HL-60 (cell line): ENCODE measurements at regions not wholly inside any gene's neighbourhood (a gene's known extent, or its start where the extent isn't known, plus 50 kb on each side); places are given as distances from the start of the nearest gene placed in this dataset.

Experiments
- GABPA ChIP-seq: IDR thresholded peaks from 2 replicates; pipeline ENCODE4 v1.6.1; 2012; ENCODE audit warnings: low read depth
- POLR2AphosphoS5 ChIP-seq: IDR thresholded peaks from 2 replicates; pipeline ENCODE4 v1.6.1; 2012; ENCODE audit warnings: low read depth
- TF ChIP-seq, protein P1 (sequence below): IDR thresholded peaks from one replicate; pipeline ENCODE4 v1.5.1; 2011; ENCODE audit warnings: low read length, control low read depth, inconsistent platforms; ENCODE audit not compliant: insufficient read depth
- TF ChIP-seq, protein P2 (sequence below): IDR thresholded peaks from 2 replicates; pipeline ENCODE4 v1.6.1; 2012; ENCODE audit warnings: low read depth; ENCODE audit not compliant: insufficient replicate concordance

DNA sequence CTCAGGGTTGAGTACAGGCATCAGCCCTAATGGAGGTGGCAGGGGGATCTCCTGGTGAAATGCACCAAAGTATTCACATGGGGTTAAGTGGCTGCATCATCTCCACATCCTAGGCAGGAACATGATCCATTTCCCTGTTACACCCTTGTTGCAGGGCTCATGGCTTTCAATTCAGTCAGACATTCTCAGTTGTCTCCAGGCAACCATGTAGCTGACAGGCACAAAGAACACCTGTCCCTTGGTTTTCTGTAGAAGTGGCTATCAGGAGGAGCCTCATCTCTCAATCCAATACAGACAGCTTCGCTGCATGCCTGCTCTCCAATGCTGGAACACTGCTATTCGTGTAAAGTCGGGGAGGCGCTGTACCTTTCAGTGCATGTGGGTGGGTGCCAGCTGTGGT is 299.0 kb upstream of the FOXG1 start:
- no peak for TF ChIP-seq POLR2AphosphoS5
- TF ChIP-seq, protein P1, sequence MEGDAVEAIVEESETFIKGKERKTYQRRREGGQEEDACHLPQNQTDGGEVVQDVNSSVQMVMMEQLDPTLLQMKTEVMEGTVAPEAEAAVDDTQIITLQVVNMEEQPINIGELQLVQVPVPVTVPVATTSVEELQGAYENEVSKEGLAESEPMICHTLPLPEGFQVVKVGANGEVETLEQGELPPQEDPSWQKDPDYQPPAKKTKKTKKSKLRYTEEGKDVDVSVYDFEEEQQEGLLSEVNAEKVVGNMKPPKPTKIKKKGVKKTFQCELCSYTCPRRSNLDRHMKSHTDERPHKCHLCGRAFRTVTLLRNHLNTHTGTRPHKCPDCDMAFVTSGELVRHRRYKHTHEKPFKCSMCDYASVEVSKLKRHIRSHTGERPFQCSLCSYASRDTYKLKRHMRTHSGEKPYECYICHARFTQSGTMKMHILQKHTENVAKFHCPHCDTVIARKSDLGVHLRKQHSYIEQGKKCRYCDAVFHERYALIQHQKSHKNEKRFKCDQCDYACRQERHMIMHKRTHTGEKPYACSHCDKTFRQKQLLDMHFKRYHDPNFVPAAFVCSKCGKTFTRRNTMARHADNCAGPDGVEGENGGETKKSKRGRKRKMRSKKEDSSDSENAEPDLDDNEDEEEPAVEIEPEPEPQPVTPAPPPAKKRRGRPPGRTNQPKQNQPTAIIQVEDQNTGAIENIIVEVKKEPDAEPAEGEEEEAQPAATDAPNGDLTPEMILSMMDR: no peak
- TF ChIP-seq, protein P2, sequence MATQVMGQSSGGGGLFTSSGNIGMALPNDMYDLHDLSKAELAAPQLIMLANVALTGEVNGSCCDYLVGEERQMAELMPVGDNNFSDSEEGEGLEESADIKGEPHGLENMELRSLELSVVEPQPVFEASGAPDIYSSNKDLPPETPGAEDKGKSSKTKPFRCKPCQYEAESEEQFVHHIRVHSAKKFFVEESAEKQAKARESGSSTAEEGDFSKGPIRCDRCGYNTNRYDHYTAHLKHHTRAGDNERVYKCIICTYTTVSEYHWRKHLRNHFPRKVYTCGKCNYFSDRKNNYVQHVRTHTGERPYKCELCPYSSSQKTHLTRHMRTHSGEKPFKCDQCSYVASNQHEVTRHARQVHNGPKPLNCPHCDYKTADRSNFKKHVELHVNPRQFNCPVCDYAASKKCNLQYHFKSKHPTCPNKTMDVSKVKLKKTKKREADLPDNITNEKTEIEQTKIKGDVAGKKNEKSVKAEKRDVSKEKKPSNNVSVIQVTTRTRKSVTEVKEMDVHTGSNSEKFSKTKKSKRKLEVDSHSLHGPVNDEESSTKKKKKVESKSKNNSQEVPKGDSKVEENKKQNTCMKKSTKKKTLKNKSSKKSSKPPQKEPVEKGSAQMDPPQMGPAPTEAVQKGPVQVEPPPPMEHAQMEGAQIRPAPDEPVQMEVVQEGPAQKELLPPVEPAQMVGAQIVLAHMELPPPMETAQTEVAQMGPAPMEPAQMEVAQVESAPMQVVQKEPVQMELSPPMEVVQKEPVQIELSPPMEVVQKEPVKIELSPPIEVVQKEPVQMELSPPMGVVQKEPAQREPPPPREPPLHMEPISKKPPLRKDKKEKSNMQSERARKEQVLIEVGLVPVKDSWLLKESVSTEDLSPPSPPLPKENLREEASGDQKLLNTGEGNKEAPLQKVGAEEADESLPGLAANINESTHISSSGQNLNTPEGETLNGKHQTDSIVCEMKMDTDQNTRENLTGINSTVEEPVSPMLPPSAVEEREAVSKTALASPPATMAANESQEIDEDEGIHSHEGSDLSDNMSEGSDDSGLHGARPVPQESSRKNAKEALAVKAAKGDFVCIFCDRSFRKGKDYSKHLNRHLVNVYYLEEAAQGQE: no peak
- no peak for TF ChIP-seq GABPA
